ENCODE measurements at regions not wholly inside any gene's neighbourhood (a gene's known extent, or its start where the extent isn't known, plus 50 kb on each side); places are given as distances from the start of the nearest gene placed in this dataset.
"Not testable (repeated sequence)": the region's sequence is repeated elsewhere in the genome, so short reads cannot be mapped to it uniquely, and the experiment has no call there.

- DNase-seq (ENCODE audit: low read depth), result no peak
Measured at GRCh38 chr13:64782466-64782865, 2447.7 kb downstream of the PCDH9 start.

GRCh38 chr13:64778002-64778401, 2452.1 kb downstream of the PCDH9 start:
- no peak for DNase-seq (ENCODE audit: low read depth)

- DNase-seq (ENCODE audit: low read depth), result no peak
Measured at GRCh38 chr13:64774915-64775314, 2455.2 kb downstream of the PCDH9 start.

GRCh38 chr13:64770743-64771142, 2459.4 kb downstream of the PCDH9 start:
- no peak for DNase-seq (ENCODE audit: low read depth)

- DNase-seq (ENCODE audit: low read depth), result no peak
Measured at GRCh38 chr13:64767054-64767453, 2463.1 kb downstream of the PCDH9 start.

- no peak for DNase-seq (ENCODE audit: low read depth)
Measured at GRCh38 chr13:64765636-64766035, 2464.5 kb downstream of the PCDH9 start.

GRCh38 chr13:64758521-64759244, 2471.5 kb downstream of the PCDH9 start:
- DNase-seq (ENCODE audit: low read depth), result no peak

GRCh38 chr13:64756621-64757020, 2473.5 kb downstream of the PCDH9 start:
- DNase-seq (ENCODE audit: low read depth), result no peak

- DNase-seq (ENCODE audit: low read depth), result no peak
Measured at GRCh38 chr13:64755961-64756360, 2474.2 kb downstream of the PCDH9 start.

GRCh38 chr13:64753233-64754000, 2476.7 kb downstream of the PCDH9 start:
- DNase-seq (ENCODE audit: low read depth), result no peak

- DNase-seq (ENCODE audit: low read depth), result no peak
Measured at GRCh38 chr13:64749301-64749700, 2480.8 kb downstream of the PCDH9 start.

GRCh38 chr13:64746845-64747244, 2483.3 kb downstream of the PCDH9 start:
- DNase-seq (ENCODE audit: low read depth), result no peak

GRCh38 chr13:64740493-64740892, 2489.6 kb downstream of the PCDH9 start:
- DNase-seq (ENCODE audit: low read depth), result no peak

- no peak for DNase-seq (ENCODE audit: low read depth)
Measured at GRCh38 chr13:64725492-64725891, 2504.6 kb downstream of the PCDH9 start.

GRCh38 chr13:64723724-64724123, 2506.4 kb downstream of the PCDH9 start:
- DNase-seq (ENCODE audit: low read depth), result no peak

GRCh38 chr13:64718116-64718515, 2512.0 kb downstream of the PCDH9 start:
- DNase-seq (ENCODE audit: low read depth), result no peak

- DNase-seq (ENCODE audit: low read depth), result no peak
Measured at GRCh38 chr13:64716936-64717335, 2513.2 kb downstream of the PCDH9 start.

- no peak for DNase-seq (ENCODE audit: low read depth)
Measured at GRCh38 chr13:64709079-64709478, 2521.1 kb downstream of the PCDH9 start.

- no peak for DNase-seq (ENCODE audit: low read depth)
Measured at GRCh38 chr13:64704121-64704649, 2526.0 kb downstream of the PCDH9 start.

- no peak for DNase-seq (ENCODE audit: low read depth)
Measured at GRCh38 chr13:64697226-64697625, 2532.9 kb downstream of the PCDH9 start.

- no peak for DNase-seq (ENCODE audit: low read depth)
Measured at GRCh38 chr13:64688893-64689677, 2541.1 kb downstream of the PCDH9 start.

GRCh38 chr13:64686536-64686935, 2543.6 kb downstream of the PCDH9 start:
- not testable (repeated sequence) for DNase-seq (ENCODE audit: low read depth)

Measured in Daoy (cell line).